H9 (cell line): ENCODE measurements at regions not wholly inside any gene's neighbourhood (a gene's known extent, or its start where the extent isn't known, plus 50 kb on each side); places are given as distances from the start of the nearest gene placed in this dataset.
"Not testable (repeated sequence)": the region's sequence is repeated elsewhere in the genome, so short reads cannot be mapped to it uniquely, and the experiment has no call there.

Experiments
- DNase-seq: peaks from one replicate; pipeline ENCODE4 v3.0.0-alpha.2; 2017
- H2AFZ ChIP-seq: one replicate; pipeline ENCODE4 v1.6.1; 2013; ENCODE audit warnings: mild to moderate bottlenecking, low read length, control low read depth, moderate library complexity
- H2AK5ac ChIP-seq: 2 replicates; pipeline ENCODE4 v1.6.1; 2013; ENCODE audit warnings: low read length, control low read depth, mixed read lengths; ENCODE audit not compliant: insufficient read length
- H2BK120ac ChIP-seq: one replicate; pipeline ENCODE4 v1.6.1; 2013; ENCODE audit warnings: low read depth, mild to moderate bottlenecking, low read length, control low read depth, inconsistent platforms; ENCODE audit not compliant: poor library complexity, severe bottlenecking
- H2BK12ac ChIP-seq: 2 replicates; pipeline ENCODE4 v1.6.1; 2013; ENCODE audit warnings: low read length, control low read depth, mixed read lengths, low read depth; ENCODE audit not compliant: insufficient read length
- H2BK15ac ChIP-seq: 2 replicates; pipeline ENCODE4 v1.6.1; 2013; ENCODE audit warnings: low read depth, low read length, control low read depth
- H2BK20ac ChIP-seq: one replicate; pipeline ENCODE4 v1.6.1; 2013; ENCODE audit warnings: low read depth, mild to moderate bottlenecking, low read length, control low read depth, inconsistent platforms; ENCODE audit not compliant: poor library complexity, severe bottlenecking
- H2BK5ac ChIP-seq: 2 replicates; pipeline ENCODE4 v1.6.1; 2013; ENCODE audit warnings: low read length, control low read depth, mixed read lengths; ENCODE audit not compliant: insufficient read length
- H3K14ac ChIP-seq: 2 replicates; pipeline ENCODE4 v1.6.1; 2013; ENCODE audit warnings: low read length, control low read depth; ENCODE audit not compliant: insufficient read depth
- H3K18ac ChIP-seq: 2 replicates; pipeline ENCODE4 v1.6.1; 2013; ENCODE audit warnings: low read depth, mild to moderate bottlenecking, mixed read lengths, low read length, control low read depth; ENCODE audit not compliant: insufficient read length
- H3K23ac ChIP-seq: 2 replicates; pipeline ENCODE4 v1.6.1; 2013; ENCODE audit warnings: low read length, control low read depth, mixed read lengths, low read depth; ENCODE audit not compliant: insufficient read length
- H3K23me2 ChIP-seq: 2 replicates; pipeline ENCODE4 v1.6.1; 2013; ENCODE audit warnings: low read depth, mild to moderate bottlenecking, mixed read lengths, low read length, control low read depth; ENCODE audit not compliant: insufficient read length, poor library complexity, severe bottlenecking
- H3K27ac ChIP-seq: 2 replicates; pipeline ENCODE4 v1.5.1; 2013; ENCODE audit warnings: low read length, control low read depth, mixed read lengths, low read depth; ENCODE audit not compliant: insufficient read length
- H3K27me3 ChIP-seq: 2 replicates; pipeline ENCODE4 v1.6.1; 2013; ENCODE audit warnings: low read length, control low read depth, inconsistent platforms; ENCODE audit not compliant: insufficient read depth
- H3K4ac ChIP-seq: 2 replicates; pipeline ENCODE4 v1.6.1; 2013; ENCODE audit warnings: low read depth, mild to moderate bottlenecking, control low read depth, inconsistent platforms, low read length, moderate library complexity
- H3K4me1 ChIP-seq: 2 replicates; pipeline ENCODE4 v1.6.1; 2013; ENCODE audit warnings: low read length, control low read depth, inconsistent platforms; ENCODE audit not compliant: insufficient read depth
- H3K4me2 ChIP-seq: 2 replicates; pipeline ENCODE4 v1.6.1; 2013; ENCODE audit warnings: low read length, control low read depth, mixed read lengths; ENCODE audit not compliant: insufficient read length, insufficient read depth
- H3K56ac ChIP-seq: 2 replicates; pipeline ENCODE4 v1.6.1; 2013; ENCODE audit warnings: low read depth, mild to moderate bottlenecking, mixed read lengths, low read length, control low read depth; ENCODE audit not compliant: insufficient read length
- H3K79me1 ChIP-seq: 2 replicates; pipeline ENCODE4 v1.6.1; 2013; ENCODE audit warnings: low read depth, mild to moderate bottlenecking, moderate library complexity, low read length, control low read depth, inconsistent platforms; ENCODE audit not compliant: insufficient read depth, poor library complexity, severe bottlenecking
- H3K79me2 ChIP-seq: 2 replicates; pipeline ENCODE4 v1.6.1; 2013; ENCODE audit warnings: low read length, control low read depth, inconsistent platforms; ENCODE audit not compliant: insufficient read depth
- H3K9ac ChIP-seq: 2 replicates; pipeline ENCODE4 v1.6.1; 2013; ENCODE audit warnings: low read length, control low read depth, mixed read lengths; ENCODE audit not compliant: insufficient read length; ENCODE audit errors: extremely low read depth
- H3K9me3 ChIP-seq: one replicate; pipeline ENCODE4 v1.6.1; 2013; ENCODE audit warnings: low read depth, low read length, inconsistent platforms; ENCODE audit not compliant: control insufficient read depth
- H3T11ph ChIP-seq: one replicate; pipeline ENCODE4 v1.6.1; 2013; ENCODE audit warnings: mild to moderate bottlenecking, low read length, control low read depth, inconsistent platforms
- H4K20me1 ChIP-seq: one replicate; pipeline ENCODE4 v1.6.1; 2013; ENCODE audit not compliant: control insufficient read depth, insufficient read length, insufficient read depth
- H4K5ac ChIP-seq: 2 replicates; pipeline ENCODE4 v1.6.1; 2013; ENCODE audit warnings: low read depth, mild to moderate bottlenecking, mixed read lengths, low read length, control low read depth; ENCODE audit not compliant: insufficient read length
- H4K8ac ChIP-seq: replicated peaks from 2 replicates; pipeline ENCODE4 v1.6.1; 2013; ENCODE audit warnings: low read length, control low read depth, mixed read lengths, low read depth; ENCODE audit not compliant: insufficient read length
- H4K91ac ChIP-seq: 2 replicates; pipeline ENCODE4 v1.6.1; 2013; ENCODE audit warnings: low read depth, mild to moderate bottlenecking, moderate library complexity, mixed read lengths, low read length, control low read depth; ENCODE audit not compliant: insufficient read length
- H3K27ac Mint-ChIP-seq, 3 experiments: 2 replicates in 2 of 3; 3 replicates in 1 of 3; pipeline ENCODE4 v1.8.0; 2020 to 2021; ENCODE audit warnings: mixed read lengths in 3 of 3, mild to moderate bottlenecking in 1 of 3, moderate library complexity in 1 of 3
- H3K27me3 Mint-ChIP-seq: 2 replicates; pipeline ENCODE4 v1.8.0; 2021; ENCODE audit warnings: low read depth, mild to moderate bottlenecking, moderate library complexity, mixed read lengths
- H3K36me3 Mint-ChIP-seq, 3 experiments: 2 replicates in 2 of 3; 3 replicates in 1 of 3; pipeline ENCODE4 v1.8.0; 2020 to 2021; ENCODE audit warnings: low read depth in 3 of 3, mixed read lengths in 3 of 3; ENCODE audit not compliant: insufficient read depth in 1 of 3
- H3K4me1 Mint-ChIP-seq, 2 experiments: 2 replicates each; pipeline ENCODE4 v1.8.0; 2020; ENCODE audit warnings: mixed read lengths in 2 of 2
- H3K4me3 Mint-ChIP-seq, 2 experiments: 2 replicates in 1 of 2; 3 replicates in 1 of 2; pipeline ENCODE4 v1.8.0; 2020 to 2021; ENCODE audit warnings: mild to moderate bottlenecking in 2 of 2, mixed read lengths in 2 of 2, moderate library complexity in 1 of 2
- H3K9me3 Mint-ChIP-seq, 2 experiments: 2 replicates in 1 of 2; 3 replicates in 1 of 2; pipeline ENCODE4 v1.8.0; 2020; ENCODE audit warnings: mild to moderate bottlenecking in 2 of 2, mixed read lengths in 2 of 2, moderate library complexity in 1 of 2
- WGBS: extraction: QIAGEN DNeasy Blood & Tissue Kit; methylation state at CpG from one replicate; pipeline ENCODE4 v1.1.7; 2013; ENCODE audit warnings: missing lambda C conversion rate, low lambda C conversion rate, mixed read lengths; ENCODE audit not compliant: insufficient read length; ENCODE audit errors: extremely low coverage; 5-methylcytosine and 5-hydroxymethylcytosine counted together

DNA sequence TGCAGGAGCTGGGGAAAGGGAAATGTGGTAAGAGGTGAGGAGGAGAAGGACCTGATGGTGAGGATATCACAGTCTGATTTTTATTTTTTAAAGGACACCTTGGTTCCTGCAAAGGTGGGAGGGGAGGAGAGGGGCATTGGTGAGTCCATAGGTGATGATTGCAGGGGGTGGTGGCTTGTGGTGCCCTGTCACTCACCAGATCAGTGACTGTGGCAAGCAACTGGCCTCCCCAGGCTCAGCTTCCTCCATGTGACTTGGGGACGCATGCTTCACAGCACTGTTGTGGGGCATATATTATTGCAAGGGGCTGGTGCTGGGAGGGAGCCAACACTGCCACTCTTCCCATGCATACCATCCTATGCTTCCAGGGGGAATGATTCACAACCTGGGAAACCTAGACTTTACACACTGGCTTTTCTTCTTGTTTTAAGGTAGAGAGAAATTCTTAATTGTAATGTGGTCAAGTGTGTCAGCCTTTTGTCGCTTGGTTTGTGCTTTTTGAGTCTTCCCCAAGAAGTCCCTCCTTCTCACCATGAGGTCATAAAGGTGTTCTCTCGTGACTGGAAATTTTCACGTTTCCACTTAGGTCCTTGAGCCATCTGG lies 106.8 kb upstream of the PLGLB2 start:
- H3K27me3 Mint-ChIP-seq, H3K27ac Mint-ChIP-seq, H2BK120ac ChIP-seq, H3K14ac ChIP-seq, H2AK5ac ChIP-seq, H3K4me3 Mint-ChIP-seq, H3K9me3 ChIP-seq, H4K20me1 ChIP-seq, H3K23ac ChIP-seq, H2BK15ac ChIP-seq, H4K8ac ChIP-seq, H4K5ac ChIP-seq, H2BK20ac ChIP-seq, H3K9ac ChIP-seq, H3K4me1 Mint-ChIP-seq, DNase-seq, H3K79me2 ChIP-seq, H3K4me1 ChIP-seq, H4K91ac ChIP-seq, H3K23me2 ChIP-seq, H3K27me3 ChIP-seq, H3K18ac ChIP-seq, H3K9me3 Mint-ChIP-seq, H3T11ph ChIP-seq, H3K27ac ChIP-seq, H2BK5ac ChIP-seq, H3K36me3 Mint-ChIP-seq, H2BK12ac ChIP-seq, H3K79me1 ChIP-seq, H3K4ac ChIP-seq, H3K4me2 ChIP-seq, H3K56ac ChIP-seq, H2AFZ ChIP-seq: not testable (repeated sequence)
- WGBS = no CpG with 5 or more reads among the region's 4 CpGs

DNA sequence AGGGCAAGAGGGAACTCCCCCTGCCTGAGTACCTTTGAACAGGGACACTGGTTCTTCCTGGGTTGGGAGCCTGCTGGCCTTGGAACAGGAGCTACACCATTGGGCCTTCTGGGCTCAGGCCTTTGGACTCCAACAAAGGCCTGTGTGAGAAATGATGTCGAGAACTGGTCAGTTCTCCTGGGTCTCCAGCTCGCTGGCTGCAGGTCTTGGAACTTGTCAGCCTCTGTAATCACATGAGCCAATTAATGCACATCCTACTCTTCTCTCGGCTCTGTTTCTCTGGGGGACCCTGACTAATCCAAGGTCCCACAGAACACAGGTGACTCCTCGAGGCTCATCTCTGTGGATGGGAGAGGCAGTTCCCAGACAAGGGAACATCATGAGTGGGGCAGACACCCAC lies 104.7 kb upstream of the PLGLB2 start:
- H3K27ac Mint-ChIP-seq, H3K79me1 ChIP-seq: not testable (repeated sequence)

More for the DNA sequence above, 104.7 kb upstream of the PLGLB2 start:
- H4K5ac ChIP-seq, H3K4me2 ChIP-seq, H4K20me1 ChIP-seq, H3K56ac ChIP-seq, H3K14ac ChIP-seq, H3T11ph ChIP-seq, H2AK5ac ChIP-seq, H3K23me2 ChIP-seq, H3K4me1 ChIP-seq, H3K27me3 Mint-ChIP-seq, H3K18ac ChIP-seq, H4K91ac ChIP-seq, H3K27me3 ChIP-seq, H4K8ac ChIP-seq, H3K23ac ChIP-seq, H2BK20ac ChIP-seq, H2BK5ac ChIP-seq, H3K4me3 Mint-ChIP-seq, H3K27ac ChIP-seq, H2AFZ ChIP-seq, H3K79me2 ChIP-seq, H3K9me3 Mint-ChIP-seq, H2BK15ac ChIP-seq, H3K36me3 Mint-ChIP-seq, H2BK120ac ChIP-seq, H3K4ac ChIP-seq, H3K9ac ChIP-seq, H3K9me3 ChIP-seq, DNase-seq, H3K4me1 Mint-ChIP-seq, H2BK12ac ChIP-seq: not testable (repeated sequence)
- WGBS = no CpG with 5 or more reads among the region's 4 CpGs
